T-helper 9 cell (primary cell): ENCODE measurements at regions not wholly inside any gene's neighbourhood (a gene's known extent, or its start where the extent isn't known, plus 50 kb on each side); places are given as distances from the start of the nearest gene placed in this dataset.

Source experiments
- DNase-seq: peaks from one replicate; pipeline ENCODE4 v3.0.0-alpha.2; 2020

DNA sequence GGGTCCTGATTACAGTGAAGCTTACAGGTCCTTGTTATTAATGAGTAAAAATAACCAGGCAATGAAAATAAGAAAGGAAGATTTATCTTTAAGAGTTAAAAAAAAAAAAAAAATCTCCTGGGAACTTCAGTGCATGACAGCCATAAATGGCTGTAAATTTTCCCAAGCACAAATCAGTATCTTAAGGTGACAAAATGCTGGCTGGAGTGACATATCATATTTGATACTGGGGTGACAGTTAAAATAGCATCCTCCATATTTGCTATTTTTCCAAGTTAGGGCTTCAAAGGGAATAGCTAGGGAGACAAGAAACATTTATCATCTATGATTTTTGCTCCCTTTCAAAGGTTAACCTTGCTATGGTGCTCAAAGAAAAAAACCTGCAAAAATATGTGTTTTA is 226.6 kb downstream of the PRDM2 start:
- DNase-seq, result no peak

DNA sequence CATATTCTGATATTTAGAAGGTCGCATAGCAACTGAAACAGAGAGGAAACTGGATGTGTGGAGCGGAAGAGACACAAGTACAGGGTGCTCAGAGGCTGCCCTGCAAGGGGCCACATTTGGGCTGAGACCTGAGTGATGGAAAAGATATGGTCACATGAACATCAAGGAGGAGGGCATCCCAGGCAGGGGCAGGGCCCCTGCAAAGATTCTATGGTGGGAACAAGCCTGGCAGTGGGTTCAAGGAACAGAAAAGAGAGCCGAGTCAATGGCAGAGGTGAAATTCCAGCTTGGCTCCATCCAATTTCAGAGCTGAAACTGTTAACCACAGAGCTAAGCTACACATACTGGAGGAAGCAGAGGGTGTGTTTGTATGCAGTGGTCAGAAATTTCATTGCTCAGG is 227.7 kb downstream of the PRDM2 start:
- no peak for DNase-seq

DNA sequence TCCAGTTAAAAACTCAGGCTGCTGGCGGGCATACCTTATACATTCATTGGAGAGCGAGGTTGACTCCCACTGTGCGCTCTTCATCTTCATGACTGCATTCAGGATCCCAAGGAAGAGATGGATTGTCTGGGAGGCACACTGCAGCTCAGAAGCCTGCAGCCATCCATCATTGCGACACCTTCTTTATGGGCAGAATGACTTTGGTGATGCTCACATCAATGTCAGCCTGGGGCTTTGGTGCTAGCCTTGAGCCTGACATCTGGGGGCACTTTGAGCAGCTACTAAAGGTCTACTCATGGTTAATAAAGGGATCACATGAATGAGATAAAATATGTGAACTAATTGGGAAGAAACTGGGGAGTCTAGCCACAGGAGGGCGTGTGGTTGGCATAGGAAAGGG is 229.3 kb downstream of the PRDM2 start:
- no peak for DNase-seq

DNA sequence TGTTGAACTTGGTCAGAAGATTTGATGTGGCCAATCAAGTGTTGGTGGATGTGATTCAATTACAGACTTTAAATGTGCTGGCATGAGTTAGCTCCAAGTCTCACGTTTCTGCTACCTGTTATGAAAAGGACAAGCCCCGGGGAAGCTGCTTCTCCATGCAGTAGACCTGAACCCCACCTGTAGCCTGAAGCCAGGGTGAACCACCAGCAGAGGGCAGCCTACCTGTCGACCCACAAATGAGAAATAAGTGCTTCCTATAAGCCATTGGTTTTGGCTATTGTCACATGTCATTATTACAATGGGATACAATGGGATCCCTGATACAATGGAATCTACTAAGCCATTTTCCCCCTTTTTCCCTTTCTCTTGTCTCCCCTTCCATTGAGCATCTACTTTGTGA is 230.2 kb downstream of the PRDM2 start:
- no peak for DNase-seq

DNA sequence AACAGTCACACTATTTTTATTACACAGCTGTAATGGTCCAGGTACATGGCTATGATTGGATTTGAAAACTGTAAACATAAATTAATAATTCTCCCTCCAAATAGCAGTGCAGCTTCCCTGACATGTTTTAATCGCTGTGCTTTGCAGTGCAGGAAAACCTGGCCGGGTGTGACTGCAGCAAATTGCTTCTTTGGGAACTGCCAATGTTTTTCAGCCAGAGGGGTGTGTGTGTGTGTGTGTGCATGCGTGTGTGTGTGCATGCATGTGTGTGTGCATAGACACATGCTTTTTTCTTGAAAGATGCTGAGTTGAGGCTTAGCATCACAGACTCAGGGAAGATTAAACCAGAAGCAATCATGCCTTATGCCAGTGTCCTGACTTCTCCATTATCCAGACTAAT is 231.2 kb downstream of the PRDM2 start:
- DNase-seq, result no peak

DNA sequence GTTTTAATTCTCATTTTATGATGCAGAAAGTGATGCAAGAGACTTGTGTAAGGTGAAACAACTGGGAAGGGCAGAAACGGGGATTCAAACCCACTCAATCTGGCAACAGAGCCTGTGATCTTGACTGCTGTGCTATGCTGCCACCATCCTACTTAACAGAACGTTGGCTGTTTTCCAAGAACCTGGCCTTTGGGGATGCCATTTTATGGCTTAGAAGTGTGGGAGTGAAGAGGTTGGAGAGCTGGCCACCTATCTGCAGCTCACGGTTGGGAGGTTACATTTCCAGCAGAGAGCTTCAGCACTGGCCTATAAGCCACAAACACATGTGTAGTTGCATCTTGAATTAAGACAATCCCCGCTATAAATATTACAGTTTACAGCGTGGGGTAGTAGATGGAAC is 235.3 kb downstream of the PRDM2 start:
- DNase-seq, result no peak

DNA sequence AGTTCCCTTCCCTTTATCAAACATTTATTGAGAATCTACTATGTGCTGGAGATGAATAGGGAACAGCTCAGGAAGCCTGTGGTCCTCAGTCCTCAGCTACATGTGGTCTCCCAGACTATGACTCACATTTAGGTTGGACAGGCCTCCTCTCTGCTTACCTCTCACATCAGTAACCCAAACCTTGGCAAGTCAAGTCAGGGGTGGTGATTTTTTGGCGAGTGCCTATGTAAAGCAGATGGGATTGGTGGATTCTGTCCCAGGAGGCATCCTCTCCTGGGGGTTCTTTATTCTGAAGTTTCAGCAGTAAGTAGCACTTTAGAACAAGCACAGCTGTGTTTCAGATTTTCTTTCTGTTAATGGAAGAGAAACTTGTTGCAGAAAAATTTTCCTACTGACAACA is 241.3 kb downstream of the PRDM2 start:
- DNase-seq, result no peak

DNA sequence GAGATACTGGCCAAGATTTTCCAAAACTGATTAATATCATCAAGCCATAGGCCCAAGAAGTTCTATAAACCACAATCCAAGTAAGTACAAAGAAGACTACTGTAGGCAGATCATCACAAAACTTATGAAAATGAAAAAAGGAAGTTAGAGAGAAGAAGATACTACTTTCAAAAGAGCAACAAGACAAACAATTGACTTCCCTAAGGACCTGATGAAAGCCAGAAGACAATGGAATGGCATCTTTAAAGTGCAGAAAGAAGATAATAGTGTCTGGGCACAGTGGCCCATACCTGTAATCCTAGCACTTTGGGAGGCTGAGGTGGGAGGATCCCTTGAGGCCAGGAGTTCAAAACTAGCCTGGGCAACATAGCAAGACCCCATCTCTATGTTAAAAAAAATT is 243.1 kb downstream of the PRDM2 start:
- no peak for DNase-seq

DNA sequence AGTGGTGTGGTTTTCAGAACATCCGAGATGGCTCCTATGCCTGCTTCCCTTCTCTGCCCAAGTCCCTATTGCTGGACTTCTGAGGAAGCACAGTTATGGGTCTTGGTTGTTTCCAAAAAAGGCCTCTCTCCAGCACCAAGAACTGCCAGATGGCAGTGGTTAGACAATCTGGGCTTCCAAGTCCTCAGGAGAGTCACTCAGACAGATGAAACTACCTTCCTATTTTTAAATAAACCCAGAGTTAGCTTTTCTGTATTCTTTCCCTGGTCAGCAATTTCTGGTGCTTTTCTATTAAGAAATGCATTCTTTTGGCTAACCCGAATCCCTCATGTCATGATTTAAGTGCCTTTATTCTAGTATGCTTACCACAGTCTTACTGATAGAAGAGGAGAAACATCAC is 245.9 kb downstream of the PRDM2 start:
- no peak for DNase-seq

DNA sequence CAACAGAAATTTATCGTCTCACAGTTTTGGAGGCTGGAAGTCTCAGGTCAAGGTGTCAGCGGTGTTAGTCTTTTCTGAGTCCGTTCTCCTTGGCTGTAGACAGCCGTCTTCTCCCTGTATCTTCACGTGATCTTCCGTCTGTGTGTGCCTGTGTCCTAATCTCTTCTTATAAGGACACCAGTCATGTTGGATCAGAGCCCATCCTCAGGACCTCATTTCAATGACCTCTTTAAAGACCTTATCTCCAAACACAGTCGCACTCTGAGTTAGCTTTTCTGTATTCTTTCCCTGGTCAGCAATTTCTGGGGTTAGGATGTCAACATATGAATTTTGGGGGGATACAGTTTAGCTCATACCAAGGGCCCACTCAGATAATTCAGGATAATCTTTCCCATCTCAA is 247.7 kb downstream of the PRDM2 start:
- DNase-seq, result no peak

DNA sequence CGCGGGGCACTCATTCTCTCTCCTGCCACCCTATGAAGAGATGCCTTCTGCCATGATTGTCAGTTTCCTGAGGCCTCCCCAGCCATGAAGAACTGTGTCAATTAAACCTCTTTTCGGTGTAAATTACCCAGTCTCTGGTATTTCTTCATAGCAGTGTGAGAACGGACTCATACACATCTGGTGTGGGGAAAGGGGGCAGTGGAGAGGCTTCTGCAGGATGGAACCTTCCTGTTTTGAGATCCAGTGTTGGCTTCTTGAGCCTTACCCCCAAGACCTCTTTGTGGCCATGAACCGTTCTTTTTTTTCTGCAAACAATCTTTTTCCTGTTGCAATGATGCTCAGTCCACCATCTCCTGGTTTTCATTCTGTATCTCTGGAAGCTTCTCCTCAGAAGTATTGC is 248.4 kb downstream of the PRDM2 start:
- no peak for DNase-seq

DNA sequence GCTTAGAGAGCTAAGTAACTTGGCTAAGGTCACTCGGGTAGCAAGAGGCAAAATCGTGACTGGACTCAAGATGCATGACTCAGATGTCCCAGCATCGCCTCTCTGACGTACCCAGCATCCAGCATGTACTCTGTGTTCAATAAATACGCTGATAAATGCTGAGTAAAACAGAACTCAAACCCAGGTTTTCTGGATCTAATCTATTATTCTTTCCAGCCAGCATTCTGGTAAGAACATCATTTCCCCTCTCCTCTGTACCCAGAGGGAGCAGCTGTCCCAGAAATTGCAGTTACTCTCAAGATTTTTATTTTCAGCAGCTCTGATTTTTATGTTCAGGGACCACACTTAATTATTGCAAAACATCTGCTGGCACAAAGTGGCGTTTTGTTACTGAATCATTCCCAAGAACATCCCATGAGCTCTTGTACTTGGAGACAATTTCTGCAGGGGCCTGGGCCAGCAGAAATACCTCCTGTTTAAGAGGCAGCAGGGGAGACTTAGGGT is 249.0 kb downstream of the PRDM2 start:
- no peak for DNase-seq

DNA sequence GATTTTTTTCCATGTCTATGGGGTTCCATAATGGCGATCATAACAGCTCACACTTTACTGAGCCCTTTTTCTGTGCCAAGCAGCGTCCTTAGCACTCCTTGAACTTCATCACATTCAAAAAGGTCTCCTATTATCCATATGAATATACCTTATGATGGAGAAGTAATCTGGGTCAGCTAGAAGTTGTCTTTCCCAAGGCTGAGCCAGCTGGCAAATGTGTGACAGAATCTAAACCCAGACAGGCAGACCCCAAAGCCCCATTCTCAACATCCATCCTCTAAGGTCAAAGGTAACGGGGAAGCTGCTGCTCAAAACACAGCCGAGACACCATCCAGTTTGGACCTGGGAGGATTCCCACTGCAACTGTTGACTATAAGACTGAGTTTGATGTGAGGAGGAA is 249.6 kb downstream of the PRDM2 start:
- DNase-seq, result no peak

DNA sequence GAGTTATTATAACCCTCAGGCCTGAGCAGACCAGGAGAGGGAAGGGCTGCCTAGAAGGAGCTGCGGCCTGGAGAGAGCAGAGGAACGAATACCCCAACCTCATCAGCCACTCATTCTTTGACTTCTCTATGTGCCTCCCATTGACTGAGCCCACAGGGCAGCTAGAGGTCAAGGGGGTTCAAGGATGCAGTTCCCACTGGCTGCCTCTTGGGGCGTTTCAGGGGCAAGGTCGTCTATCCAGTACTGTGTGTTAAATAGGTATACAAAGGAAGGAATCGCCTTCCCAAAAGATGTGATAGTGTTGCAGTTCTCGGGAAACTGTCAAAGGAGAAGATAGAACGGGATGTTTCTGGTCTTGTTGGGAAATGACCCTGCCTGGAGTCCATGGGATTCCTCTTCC is 250.6 kb downstream of the PRDM2 start:
- DNase-seq, result no peak

DNA sequence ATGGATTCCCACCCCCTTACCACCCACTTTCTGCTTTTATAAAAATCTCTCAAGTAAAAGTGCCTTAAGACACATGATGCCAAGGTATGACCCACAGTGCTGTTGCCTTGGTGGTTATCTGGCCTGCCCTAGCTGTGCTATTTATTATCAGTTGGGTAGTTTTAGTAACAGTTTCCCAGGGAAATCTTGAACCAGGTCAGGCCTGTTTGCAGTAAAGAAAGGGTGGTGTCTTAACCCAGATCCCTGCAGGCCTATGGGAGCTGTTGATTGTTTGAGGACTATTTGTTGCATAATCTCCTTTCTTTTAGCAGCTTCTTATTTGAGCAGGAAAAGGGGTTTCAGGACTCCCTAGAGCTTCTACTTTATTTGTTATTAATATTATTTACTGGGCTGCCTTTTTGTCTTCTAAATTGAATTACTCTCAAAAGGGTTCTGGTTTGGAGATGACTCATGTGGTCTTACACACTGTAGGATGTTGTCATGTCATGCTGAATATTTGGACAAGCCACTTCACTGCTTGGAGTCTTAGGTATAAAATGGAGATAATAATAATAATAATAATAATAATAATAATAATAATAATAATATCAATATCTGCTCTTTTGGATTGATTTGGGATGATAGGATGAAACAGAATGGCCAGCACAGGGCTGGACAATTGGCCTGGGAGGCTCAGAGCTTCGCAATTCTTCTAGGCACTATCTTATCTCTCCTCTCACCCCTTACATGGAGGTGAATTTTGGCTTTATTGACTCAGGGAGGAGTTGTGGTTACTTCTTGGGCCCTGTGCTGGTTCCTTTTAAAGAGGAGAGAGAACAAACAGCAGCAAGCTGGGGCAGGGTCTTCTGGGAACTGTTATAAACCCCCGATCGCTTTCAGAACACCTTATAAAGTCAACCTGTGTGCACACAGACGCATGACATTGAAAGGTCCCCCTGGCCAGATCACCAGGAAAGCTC is 252.1 kb downstream of the PRDM2 start:
- no peak for DNase-seq

DNA sequence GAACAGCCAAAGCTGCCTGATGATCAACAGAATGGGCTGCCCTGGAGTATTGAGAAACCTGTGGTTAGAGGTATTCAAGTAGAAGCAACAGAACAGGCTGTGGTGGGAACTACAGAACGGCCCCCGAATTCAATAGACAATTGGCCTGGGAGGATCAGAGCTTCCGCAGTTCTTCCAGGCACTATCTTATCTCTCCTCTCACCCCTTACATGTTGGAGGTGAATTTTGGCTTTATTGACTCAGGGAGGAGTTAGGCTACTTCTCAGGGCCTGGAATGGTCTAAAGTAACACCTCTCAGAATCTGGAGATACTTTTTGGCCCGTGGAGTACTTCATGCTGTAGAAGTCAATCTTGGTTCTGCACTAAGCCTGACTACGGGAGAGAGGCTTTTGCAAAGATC is 253.0 kb downstream of the PRDM2 start:
- DNase-seq, result no peak

DNA sequence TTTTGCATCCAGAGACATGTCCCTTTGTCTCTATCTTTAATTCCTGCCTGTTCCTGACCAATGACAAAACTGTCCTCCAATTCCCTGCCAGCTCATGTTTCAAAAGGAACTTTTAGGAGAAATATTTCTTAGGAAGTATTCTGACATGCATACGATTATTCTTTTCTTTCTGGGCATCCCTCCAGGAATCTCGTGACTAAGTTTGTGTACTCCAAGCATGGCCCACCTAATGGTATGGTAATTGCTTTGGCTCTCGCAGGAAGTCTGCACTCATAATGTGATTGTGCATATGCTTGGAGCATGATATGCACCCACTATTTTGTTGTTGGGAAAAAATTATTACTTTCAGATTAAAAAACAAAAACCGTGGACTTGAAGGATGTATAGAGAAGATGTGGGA is 256.4 kb downstream of the PRDM2 start:
- no peak for DNase-seq

DNA sequence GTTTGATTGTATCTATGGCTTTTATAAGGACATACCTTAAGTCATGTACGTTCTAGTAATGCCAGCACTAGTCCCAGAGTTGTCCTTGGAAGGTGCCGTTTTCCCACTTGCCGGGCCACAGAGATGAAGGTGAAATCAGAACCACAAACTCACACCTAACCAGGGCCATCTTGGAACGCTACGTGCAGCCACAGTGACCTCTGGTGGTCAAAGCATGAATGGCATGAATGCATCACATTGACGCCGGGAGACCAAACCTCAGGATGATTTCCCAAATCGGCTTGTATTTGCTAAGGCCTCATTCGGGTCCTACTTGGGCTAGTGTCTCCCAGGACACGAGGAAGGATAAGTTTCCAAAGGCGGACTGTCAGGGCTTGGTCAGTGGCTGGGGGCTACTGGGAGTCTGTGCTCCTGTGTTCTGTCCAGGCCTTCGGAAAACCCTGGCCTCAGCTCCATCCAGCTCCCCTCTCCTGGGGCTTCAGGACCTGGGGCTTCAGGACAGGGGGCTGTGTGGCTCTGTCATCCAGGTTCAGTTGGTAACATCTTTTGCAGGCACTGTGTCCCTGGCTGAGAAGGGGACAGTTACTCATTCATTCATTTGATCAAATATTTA is 260.5 kb downstream of the PRDM2 start:
- DNase-seq, result peak; percentile 59

DNA sequence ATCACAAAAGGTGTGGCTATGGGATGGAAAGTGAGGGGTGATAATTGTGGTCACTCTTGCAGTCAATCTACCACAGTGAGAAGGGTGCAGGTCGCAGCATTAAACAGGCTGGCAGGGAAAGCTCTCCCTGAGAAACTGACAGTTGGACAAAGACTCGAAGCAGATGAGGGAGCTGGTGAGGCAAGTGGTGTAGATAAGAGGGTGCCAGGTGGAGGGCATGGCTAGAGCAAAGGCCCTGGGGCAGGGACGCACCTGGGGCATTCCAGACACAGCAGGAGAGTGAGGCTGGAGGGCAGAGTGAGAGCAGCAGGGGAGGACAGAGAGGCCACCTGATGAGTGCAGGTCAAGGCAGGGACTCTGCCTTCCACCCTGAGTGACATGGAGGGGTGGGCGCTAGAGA is 264.8 kb downstream of the PRDM2 start:
- DNase-seq, result no peak

DNA sequence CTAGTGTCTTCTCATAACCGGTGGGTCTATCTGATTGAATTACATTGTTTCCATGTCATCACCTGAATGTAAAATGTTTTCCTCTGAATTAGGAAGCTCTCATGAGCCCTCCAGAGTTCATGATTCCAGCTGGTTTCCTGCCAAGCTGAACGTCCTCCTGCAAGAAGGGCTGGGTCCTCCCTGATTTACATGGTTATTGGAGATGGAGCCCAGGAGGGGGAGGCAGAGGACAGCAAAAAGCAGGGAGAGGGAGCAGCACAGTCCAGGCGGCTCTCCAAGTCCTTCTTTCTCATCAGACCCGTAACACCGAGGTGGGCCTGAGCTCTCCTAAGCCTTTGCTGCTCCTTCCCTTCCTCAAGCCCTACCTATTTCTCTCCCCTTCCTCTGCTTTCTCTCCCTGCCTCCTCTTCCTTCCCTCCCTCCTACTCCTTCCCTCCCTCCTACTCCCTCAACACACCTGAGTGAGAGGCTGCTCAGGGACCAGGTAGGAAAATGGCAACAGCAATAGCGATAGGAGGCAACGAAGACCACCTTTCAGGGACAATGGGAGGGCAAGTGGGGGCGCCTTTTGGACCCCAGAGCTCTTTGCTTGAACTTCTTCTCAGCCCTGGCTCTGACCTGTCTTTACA is 265.9 kb downstream of the PRDM2 start:
- DNase-seq, result no peak

DNA sequence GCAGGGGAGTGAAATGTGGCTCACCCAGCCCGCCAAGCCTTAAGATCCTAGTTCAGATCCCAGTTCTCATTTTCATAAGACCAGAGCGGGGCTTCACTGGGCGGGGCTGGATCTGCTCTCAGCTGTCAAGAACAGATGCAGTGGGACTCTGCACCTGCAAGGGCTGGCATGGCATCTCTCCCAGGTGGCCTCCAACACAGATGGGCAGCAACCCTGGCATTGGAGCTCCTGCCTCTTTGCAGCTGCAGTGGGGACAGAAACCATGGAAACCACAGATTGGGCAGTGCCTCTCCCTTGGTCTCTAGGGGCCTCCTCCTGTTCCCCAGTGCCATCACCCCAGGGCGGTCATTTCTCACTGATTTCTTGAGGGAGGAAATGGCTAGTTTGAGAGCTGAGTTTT is 267.7 kb downstream of the PRDM2 start:
- no peak for DNase-seq

DNA sequence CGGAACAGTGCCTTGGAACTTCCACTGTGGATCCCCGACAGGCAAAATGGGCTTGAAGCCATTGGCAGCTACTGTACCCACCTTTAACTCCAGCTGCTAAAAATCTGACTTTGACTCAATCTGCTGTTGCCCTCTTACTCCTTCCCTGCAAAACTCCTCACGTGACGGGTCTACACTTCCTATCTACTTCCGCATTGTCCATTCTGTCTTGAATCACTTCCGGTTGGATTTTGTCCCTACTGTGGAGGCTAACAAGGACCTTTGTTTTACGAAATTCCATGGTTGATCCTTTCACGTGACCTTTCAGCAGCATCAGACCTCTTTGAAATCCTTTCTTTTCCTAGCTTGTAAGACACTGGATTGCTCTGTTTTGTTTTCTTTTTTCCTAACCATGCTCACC is 268.4 kb downstream of the PRDM2 start:
- no peak for DNase-seq

DNA sequence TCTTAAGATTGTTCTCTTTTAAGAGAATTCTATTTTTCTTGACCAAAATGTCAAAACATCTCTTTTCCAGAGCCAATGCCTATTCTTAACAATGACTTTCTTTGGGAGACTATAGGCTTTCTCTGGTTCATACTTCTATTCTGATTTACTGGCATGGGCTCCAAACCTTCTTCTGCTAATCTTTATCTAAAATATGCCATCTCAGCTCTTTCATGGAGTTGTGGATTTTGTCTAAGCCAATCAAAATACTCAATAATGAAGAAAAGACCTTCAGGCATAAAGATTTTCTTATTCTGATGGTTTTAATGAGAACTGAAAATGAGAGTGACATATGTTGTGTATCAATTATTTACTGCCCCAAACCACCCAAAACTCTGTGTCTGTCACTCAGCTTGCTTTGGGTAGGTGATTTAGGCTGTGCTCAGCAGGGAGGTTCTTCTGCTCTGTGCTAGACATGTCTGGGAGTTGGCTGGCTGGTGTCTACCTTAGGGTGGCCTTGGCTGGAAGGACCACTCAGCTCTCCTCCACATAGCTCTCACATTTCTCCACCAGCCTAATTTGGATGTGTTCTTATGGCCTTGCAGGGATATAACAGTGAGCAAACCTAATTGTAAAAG is 270.8 kb downstream of the PRDM2 start:
- DNase-seq, result no peak
